Right lung (tissue), 2 donors: ENCODE measurements at regions not wholly inside any gene's neighbourhood (a gene's known extent, or its start where the extent isn't known, plus 50 kb on each side); places are given as distances from the start of the nearest gene placed in this dataset.
"Not testable (repeated sequence)": the region's sequence is repeated elsewhere in the genome, so short reads cannot be mapped to it uniquely, and the experiment has no call there.

Experiments used
- DNase-seq, 2 donors: peaks; one replicate each; pipeline ENCODE4 v3.0.0-alpha.2; 2013

GRCh38 chr16:54985156-54985555, 54.5 kb downstream of the IRX5 start:
- DNase-seq = no peak

DNA sequence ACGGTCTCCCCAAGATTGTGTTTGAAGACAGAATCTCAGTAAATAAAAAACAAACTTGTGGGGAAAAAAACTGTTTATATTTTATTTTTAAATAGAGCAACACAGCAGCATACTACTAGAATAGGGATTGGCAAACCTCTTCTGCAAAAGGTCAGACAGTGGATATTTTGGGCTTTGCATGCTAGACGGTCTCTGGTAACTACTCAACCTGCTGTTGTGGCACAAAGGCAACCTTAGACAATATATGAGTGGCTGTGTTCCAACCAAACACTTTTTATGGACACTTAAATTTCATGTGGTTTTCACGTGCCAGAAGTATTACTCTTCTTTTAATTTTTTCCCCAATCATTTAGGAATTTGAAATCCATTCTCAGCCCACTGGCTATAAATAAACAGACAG, 55.0 kb downstream of the IRX5 start:
- DNase-seq = no peak

DNA sequence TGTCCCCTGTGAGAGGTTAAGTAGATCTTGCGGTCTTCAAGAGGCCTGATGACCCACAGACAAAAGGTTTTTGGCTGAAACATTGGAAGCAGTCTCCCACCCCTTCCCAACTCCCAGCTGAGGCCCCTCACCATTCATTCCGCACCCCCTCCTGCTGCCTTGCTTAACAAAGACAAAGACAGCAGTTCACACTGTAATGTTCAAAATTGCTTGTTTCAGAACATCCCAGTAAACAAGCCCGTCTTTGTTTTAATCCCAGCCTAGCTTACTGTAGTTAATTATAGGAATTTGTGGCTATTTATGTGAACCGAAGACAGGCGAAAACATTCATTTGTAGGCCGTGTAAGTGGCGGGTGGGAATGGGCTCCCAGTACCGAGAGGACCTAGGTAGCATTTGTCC, 55.7 kb downstream of the IRX5 start:
- DNase-seq = no peak

- no peak for DNase-seq
Measured at GRCh38 chr16:54987081-54987480, 56.4 kb downstream of the IRX5 start.

- no peak for DNase-seq
Measured at GRCh38 chr16:54991525-54991924, 60.9 kb downstream of the IRX5 start.

DNA sequence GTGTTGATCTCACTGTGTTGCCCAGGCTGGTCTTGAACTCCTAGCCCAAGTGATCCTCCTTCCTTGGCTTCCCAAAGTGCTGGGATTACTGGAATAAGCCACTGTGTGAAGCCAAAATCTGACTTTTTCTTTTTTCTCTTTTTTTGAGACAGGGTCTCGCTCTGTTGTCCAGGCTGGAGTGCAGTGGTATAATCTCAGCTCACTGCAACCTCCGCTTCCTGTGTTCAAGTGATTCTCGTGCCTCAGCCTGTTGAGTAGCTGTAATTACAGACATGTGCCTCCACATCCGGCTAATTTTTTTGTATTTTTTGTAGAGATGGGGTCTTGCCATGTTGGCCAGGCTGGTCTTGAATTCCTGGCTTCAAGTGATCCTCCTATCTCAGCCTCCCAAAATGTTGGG, 61.3 kb downstream of the IRX5 start:
- not testable (repeated sequence) for DNase-seq

GRCh38 chr16:54993106-54993895, 62.6 kb downstream of the IRX5 start:
- DNase-seq = no peak

- no peak for DNase-seq
Measured at GRCh38 chr16:54996186-54996585, 65.5 kb downstream of the IRX5 start.

- no peak for DNase-seq
Measured at GRCh38 chr16:54998834-54999233, 68.2 kb downstream of the IRX5 start.

- no peak for DNase-seq
Measured at GRCh38 chr16:54999481-54999880, 68.8 kb downstream of the IRX5 start.

GRCh38 chr16:55000595-55000994, 69.9 kb downstream of the IRX5 start:
- DNase-seq = no peak

DNA sequence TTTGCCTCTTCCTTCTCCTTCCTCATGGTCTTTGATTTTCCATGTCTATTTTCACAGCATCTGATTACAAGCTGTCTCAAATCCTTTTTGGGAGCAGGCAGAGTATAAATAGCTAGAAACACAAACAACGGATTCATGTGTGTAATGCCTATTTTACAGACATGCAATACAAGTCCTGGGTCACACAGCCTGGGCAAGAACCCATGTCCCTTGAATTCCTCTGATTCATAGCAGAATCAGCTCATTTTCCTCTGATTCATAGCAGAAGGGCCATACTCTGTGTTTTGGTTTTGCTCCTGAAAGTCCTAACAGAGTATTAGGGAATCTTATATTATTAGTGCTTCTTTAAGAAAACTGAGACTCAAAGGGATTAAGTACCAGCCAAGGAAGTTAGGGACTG, 71.3 kb downstream of the IRX5 start:
- DNase-seq = no peak

DNA sequence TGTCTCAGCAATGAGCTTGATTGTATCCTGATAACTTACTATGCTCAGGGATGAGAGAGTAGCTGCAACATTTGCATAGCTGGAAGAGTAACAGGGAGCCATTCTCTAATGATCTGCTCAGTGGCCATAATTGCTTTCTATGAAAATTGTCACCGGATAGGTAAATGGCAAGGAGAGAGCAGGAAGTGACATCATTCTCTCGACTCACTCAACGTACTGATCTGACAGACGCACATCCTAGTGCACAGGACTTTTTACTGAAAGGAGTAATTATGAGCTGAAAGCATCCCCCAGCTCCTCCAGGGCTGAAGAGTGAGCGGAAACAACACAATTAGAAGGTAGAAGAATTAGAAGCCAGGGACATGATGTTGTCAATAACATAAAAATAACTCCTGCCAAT, 71.8 kb downstream of the IRX5 start:
- no peak for DNase-seq

DNA sequence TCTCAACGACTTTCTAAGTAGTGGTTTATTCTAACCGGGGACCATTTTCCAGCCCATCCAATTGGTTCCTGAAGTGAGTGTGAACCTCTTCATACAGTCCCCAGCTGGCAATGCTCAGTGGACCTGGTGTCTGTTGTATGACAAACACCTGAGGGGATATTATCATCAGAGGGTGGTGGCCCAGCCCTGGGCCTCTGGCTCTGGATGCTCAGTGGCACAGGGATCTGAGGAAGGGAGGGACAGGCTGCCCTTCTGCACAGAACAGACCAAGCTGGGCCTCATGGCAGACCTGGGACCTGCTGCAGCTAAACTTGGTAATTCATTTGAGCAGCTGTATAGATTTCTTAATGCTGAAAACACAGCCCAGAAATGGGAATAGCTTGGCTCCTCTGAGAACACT, 72.6 kb downstream of the IRX5 start:
- DNase-seq = no peak

DNA sequence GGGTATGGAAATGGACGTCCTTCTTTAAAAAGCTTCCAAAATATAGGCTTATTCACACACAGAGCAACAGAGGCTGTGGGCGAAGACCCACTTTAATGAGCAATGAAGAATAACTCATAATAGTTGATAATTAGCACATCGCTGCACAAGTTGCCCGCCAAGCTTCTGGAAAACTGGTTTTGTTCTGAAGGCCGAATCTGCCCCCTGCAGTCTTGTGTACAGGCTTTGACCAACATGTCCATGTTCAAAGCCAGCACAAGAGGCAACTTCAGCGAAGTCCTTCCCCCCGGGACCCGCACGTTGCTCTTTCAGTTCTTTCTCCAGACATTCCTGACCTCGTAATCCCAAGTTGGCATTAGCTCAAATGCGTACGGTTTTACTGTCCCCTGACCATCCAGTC, 73.3 kb downstream of the IRX5 start:
- DNase-seq = no peak

DNA sequence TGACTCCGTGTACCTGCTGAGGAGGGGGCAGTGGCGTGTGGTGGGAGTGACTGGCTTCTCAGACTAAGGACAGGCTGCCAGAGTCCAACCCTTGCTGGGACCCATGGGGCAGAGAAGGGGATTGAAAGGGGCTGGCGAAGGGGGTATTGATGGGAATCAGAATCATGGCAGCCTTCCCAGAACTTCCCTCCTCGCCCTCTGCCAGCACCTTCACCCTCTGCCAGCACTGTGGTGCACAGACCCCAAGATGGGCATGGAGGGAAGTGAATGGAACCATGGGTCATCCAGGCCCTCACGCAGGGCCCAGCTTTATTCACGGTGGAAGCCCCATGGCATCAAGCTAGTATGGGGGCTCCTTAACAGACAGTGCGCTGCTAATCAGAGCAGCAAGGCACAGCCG, 76.8 kb downstream of the IRX5 start:
- DNase-seq = no peak

- DNase-seq = no peak
Measured at GRCh38 chr16:55008836-55009510, 78.3 kb downstream of the IRX5 start.

DNA sequence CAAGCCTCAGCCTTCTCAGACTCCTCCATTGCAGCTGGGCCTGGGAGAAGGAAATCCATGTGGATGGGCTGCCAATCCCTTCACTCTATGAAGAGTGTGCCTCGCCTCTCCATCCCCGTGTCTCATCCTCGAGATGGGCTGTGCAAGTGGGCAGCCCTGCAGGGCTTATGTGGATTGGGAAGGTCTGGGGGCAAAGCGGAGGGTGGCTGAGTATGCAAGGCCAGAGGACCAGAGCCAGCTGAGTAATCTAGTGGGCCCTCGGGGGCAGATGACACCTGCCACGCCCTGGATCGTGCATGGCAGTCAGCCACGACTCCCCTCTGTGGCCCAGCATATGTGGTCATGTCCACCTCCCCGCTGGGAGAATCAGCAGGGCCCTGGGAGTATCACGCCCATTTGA, 78.9 kb downstream of the IRX5 start:
- no peak for DNase-seq

DNA sequence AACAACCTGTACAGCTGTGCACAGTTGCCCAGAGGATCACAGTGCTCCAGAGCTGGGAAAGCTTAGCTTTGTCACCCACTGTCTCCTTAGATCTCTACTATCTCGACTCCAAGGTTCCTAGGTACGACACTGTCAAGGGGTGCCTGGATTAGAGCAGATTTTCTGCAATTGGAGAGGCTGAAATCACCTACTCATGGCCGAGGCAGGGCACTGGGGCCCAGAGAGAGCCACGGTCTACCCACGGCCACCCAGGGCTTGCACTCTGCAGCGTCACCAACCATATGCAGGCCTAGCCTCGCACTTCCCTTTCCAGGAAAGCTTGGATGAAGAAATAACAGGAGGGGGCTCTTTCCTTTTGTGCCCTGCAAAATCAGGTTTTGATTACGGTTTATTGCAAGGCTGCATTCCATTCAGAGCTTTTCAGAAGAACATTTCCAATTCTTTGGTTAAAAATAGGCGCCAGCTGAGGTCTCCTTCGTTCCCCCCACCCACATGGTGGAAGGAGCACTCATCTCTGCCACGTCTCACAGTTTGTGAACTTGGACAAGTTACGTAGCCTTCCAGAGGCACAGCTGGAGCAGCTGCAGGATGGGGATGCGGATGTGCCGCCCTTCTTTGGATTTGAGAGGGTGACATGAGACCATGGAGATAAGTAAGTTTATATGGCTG, 80.0 kb downstream of the IRX5 start:
- DNase-seq = no peak

DNA sequence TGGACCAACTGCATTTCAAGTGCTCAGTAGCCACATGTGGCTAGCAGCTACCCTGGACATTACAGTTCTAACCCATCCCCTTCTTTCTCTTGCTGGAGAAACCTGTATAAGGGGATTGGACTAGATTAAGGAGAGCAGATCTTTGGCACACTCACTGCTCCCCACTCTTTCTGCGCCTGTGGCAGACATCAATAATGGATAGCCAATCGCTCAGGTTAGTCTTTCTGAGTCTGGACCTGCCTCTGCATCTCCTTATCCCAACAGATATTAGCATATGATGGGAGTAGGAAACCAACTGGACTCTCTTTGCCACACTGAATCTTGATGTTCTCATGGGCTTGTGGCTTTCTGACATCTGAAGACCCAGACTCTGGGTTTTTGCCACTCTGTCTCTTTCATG, 81.7 kb downstream of the IRX5 start:
- DNase-seq = no peak

DNA sequence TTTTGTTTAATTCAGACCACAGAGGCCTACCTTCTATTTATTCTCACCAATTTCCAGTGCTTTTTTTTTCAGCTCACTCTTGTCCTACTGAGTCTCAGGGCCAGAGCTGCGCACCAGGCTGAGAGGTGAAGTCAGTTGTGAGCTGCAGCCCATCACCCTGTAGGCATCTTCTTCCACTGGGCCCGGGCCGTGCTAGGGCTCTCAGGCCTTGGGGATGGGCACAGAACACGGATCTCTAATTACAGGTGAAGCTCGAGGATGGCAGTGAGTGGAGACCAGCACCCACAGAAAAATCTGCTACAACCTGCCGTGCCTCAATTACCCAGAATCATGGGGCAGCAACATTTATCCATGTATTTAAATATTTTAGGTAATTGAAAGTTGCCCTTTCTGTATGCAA, 82.1 kb downstream of the IRX5 start:
- DNase-seq = no peak

DNA sequence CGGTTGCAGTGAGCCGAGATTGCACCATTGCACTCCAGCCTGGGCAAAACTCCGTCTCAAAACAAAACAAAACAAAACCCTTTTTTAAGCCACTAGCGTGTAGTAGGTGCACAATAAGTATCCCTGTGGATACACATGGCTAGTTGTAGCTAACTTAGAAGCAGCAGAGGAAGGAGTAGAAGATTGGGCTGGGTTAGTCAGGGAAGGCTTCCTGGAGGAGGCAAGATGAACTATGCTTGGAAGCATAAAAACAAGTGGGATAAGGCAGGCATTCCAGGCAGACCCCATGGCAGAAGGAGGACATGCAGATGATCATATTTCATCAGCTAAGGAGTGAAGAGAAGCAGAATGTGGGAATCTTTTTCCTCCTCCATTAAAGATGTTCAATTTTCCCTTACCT, 83.4 kb downstream of the IRX5 start:
- DNase-seq = no peak
